GM18873 (cell line): ENCODE measurements at regions not wholly inside any gene's neighbourhood (a gene's known extent, or its start where the extent isn't known, plus 50 kb on each side); places are given as distances from the start of the nearest gene placed in this dataset.
"Not testable (repeated sequence)": the region's sequence is repeated elsewhere in the genome, so short reads cannot be mapped to it uniquely, and the experiment has no call there.

Source experiments
- ATAC-seq: cut with Tn5 transposase; IDR thresholded peaks from one replicate; pipeline ENCODE4 v1.9.1; 2021; ENCODE audit warnings: mild to moderate bottlenecking, moderate library complexity, moderate number of reproducible peaks; ENCODE audit not compliant: unreplicated experiment, low FRiP score

- ATAC-seq = no peak
Observed at GRCh38 chr14:51564986-51565604, 86.6 kb upstream of the FRMD6 start.

GRCh38 chr14:51566831-51567582 is 84.7 kb upstream of the FRMD6 start:
- no peak for ATAC-seq

- no peak for ATAC-seq
Observed at GRCh38 chr14:51568366-51568765, 83.3 kb upstream of the FRMD6 start.

GRCh38 chr14:51573607-51574006 is 78.1 kb upstream of the FRMD6 start:
- no peak for ATAC-seq

- ATAC-seq = no peak
Observed at GRCh38 chr14:51574009-51574408, 77.7 kb upstream of the FRMD6 start.

- no peak for ATAC-seq
Observed at GRCh38 chr14:51575349-51576116, 76.2 kb upstream of the FRMD6 start.

- no peak for ATAC-seq
Observed at GRCh38 chr14:51576117-51576430, 75.6 kb upstream of the FRMD6 start.

- no peak for ATAC-seq
Observed at GRCh38 chr14:51576879-51577278, 74.8 kb upstream of the FRMD6 start.

GRCh38 chr14:51578853-51579252 is 72.9 kb upstream of the FRMD6 start:
- ATAC-seq = no peak

- no peak for ATAC-seq
Observed at GRCh38 chr14:51581017-51581881, 70.5 kb upstream of the FRMD6 start.

- no peak for ATAC-seq
Observed at GRCh38 chr14:51582437-51582836, 69.3 kb upstream of the FRMD6 start.

- ATAC-seq = no peak
Observed at GRCh38 chr14:51585055-51585454, 66.7 kb upstream of the FRMD6 start.

- ATAC-seq = no peak
Observed at GRCh38 chr14:51592836-51593235, 58.9 kb upstream of the FRMD6 start.

GRCh38 chr14:51593397-51593796 is 58.3 kb upstream of the FRMD6 start:
- ATAC-seq = no peak

- ATAC-seq = no peak
Observed at GRCh38 chr14:51595881-51596455, 55.7 kb upstream of the FRMD6 start.

- no peak for ATAC-seq
Observed at GRCh38 chr14:51596488-51597117, 55.1 kb upstream of the FRMD6 start.

- no peak for ATAC-seq
Observed at GRCh38 chr14:51597261-51598001, 54.3 kb upstream of the FRMD6 start.

- ATAC-seq = not testable (repeated sequence)
Observed at GRCh38 chr14:51598924-51599600, 52.6 kb upstream of the FRMD6 start.

- no peak for ATAC-seq
Observed at GRCh38 chr14:51600658-51601057, 51.1 kb upstream of the FRMD6 start.
